Loucy (cell line): ENCODE measurements at regions not wholly inside any gene's neighbourhood (a gene's known extent, or its start where the extent isn't known, plus 50 kb on each side); places are given as distances from the start of the nearest gene placed in this dataset.

Experiments used
- EZH2phosphoT487 ChIP-seq: fragments of 200-600 bp; IDR thresholded peaks from 2 replicates; pipeline ENCODE4 v1.6.1; 2018; ENCODE audit warnings: antibody characterized with exemption, mild to moderate bottlenecking, moderate library complexity, borderline replicate concordance
- TF ChIP-seq, protein P1 (sequence below): fragments of 200-600 bp; sonication (generic); conservative IDR thresholded peaks from 2 replicates; pipeline ENCODE4 v1.5.1; 2014; ENCODE audit warnings: mild to moderate bottlenecking, antibody characterized with exemption, low read length

- TF ChIP-seq, protein P1, sequence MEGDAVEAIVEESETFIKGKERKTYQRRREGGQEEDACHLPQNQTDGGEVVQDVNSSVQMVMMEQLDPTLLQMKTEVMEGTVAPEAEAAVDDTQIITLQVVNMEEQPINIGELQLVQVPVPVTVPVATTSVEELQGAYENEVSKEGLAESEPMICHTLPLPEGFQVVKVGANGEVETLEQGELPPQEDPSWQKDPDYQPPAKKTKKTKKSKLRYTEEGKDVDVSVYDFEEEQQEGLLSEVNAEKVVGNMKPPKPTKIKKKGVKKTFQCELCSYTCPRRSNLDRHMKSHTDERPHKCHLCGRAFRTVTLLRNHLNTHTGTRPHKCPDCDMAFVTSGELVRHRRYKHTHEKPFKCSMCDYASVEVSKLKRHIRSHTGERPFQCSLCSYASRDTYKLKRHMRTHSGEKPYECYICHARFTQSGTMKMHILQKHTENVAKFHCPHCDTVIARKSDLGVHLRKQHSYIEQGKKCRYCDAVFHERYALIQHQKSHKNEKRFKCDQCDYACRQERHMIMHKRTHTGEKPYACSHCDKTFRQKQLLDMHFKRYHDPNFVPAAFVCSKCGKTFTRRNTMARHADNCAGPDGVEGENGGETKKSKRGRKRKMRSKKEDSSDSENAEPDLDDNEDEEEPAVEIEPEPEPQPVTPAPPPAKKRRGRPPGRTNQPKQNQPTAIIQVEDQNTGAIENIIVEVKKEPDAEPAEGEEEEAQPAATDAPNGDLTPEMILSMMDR = no peak
- TF ChIP-seq EZH2phosphoT487 = no peak
Measured at GRCh38 chr7:51621956-51622355, 305.3 kb upstream of the COBL start.
